ENCODE measurements at regions not wholly inside any gene's neighbourhood (a gene's known extent, or its start where the extent isn't known, plus 50 kb on each side); places are given as distances from the start of the nearest gene placed in this dataset.

DNA sequence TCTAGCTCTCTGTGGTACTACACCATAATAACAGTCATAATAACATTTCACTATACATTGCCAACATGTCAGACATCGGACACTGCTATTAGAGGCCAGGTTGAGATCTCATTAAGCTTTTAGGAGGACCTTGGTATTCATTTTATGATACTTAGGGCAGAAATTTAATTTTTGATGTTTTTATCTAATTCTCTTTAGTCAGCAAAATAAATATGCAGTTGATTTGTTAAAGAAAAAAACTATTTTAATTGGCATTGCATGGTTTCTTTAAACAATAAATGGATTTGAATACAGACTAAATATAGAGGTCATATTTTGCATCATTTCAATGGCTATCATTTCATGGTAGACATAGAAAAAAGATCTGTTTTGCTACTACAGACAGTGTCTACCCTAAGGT lies 308.7 kb downstream of the PRDM5 start:
- dilution Hi-C loops (cut with HindIII; ENCODE audit: low sequenced_read_pairs, unreplicated experiment) (no loop called here), in situ Hi-C loops (cut with MboI; ENCODE audit: low sequenced_read_pairs) (no loop called here), intact Hi-C loops (cut with micrococcal nuclease) (no loop called here)
- Histone ChIP-seq H3K27me3 (ENCODE audit: control insufficient read depth, insufficient read depth, low read length) (no peaks in the 10 kb centered on the region), H2BK5ac (ENCODE audit: low read depth, low read length, poor library complexity, severe bottlenecking) (no peak overlapping the region), H3K27ac (ENCODE audit: insufficient read depth, low read length) (no peak overlapping the region), H3K14ac (replicated peaks; ENCODE audit: low read depth, low read length) (no peak overlapping the region), H3K4ac (ENCODE audit: low read depth, low read length) (no peak overlapping the region), H3K18ac (ENCODE audit: low read depth, low read length) (no peak overlapping the region), H3K9me1 (ENCODE audit: insufficient read depth, low read length) (no peaks in the 10 kb centered on the region), H4K20me1 (ENCODE audit: insufficient read depth, low read length) (no peaks in the 10 kb centered on the region), H2AK9ac (replicated peaks; ENCODE audit: low read depth, low read length, poor library complexity) (no peak overlapping the region), H3K4me2 (ENCODE audit: low read depth, low read length) (no peak overlapping the region), H3K36me3 (ENCODE audit: control insufficient read depth, insufficient read depth, low read length) (no peaks in the 10 kb centered on the region), H3K9me3 (ENCODE audit: control insufficient read depth, insufficient read depth, low read length) (no peaks in the 10 kb centered on the region), H2BK20ac (ENCODE audit: low read depth, low read length) (no peak overlapping the region), H3K56ac (ENCODE audit: extremely low read depth, insufficient read depth, low read length) (no peak overlapping the region), H4K91ac (ENCODE audit: insufficient read depth, low read depth, low read length) (no peak overlapping the region), H2BK15ac (ENCODE audit: low read depth, low read length) (no peak overlapping the region), H3K79me1 (ENCODE audit: low read depth in 1 of 2, low read length in 2 of 2) (no peaks in the 10 kb centered on the region), H3K9ac (ENCODE audit: low read depth, low read length) (no peak overlapping the region), H2BK120ac (ENCODE audit: low read depth, low read length) (no peak overlapping the region), H3K4me1 (ENCODE audit: control insufficient read depth, insufficient read depth, low read length) (no peaks in the 10 kb centered on the region), H3K23ac (ENCODE audit: low read depth, low read length) (no peak overlapping the region), H4K5ac (ENCODE audit: low read depth, low read length) (no peak overlapping the region), H2AFZ (replicated peaks; ENCODE audit: low read length, poor library complexity) (no peak overlapping the region), H2AK5ac (ENCODE audit: low read depth, low read length) (no peak overlapping the region), H3K4me3 (ENCODE audit: insufficient read depth, low read depth, low read length) (no peak overlapping the region), H4K8ac (ENCODE audit: low read depth in 2 of 2, low read length in 2 of 2) (no peak overlapping the region)
- no peak for ATAC-seq (ENCODE audit: low read depth)
- ChIA-PET CTCF (no interaction called here), POLR2A (ENCODE audit: unreplicated experiment) (no interaction called here)
- no TSS peak for BruUV-seq (replicated peaks)
- DNase-seq, result no peak
- TF ChIP-seq CHD1 (IDR thresholded peaks at IDR 0.05; ENCODE audit: low read depth, low read length) (no peak), MAFK (IDR thresholded peaks at IDR 0.05; ENCODE audit: low read depth, low read length) (peak; percentile 75), POLR2A (IDR thresholded peaks at IDR 0.05; ENCODE audit: low read depth, low read length) (no peak), MXI1 (IDR thresholded peaks at IDR 0.05; ENCODE audit: borderline replicate concordance, low read depth, low read length) (no peak), BHLHE40 (IDR thresholded peaks at IDR 0.05; ENCODE audit: low read depth, low read length) (no peak), CEBPB (IDR thresholded peaks at IDR 0.05; ENCODE audit: low read depth, low read length) (no peak)
- TF ChIP-seq, protein P1, sequence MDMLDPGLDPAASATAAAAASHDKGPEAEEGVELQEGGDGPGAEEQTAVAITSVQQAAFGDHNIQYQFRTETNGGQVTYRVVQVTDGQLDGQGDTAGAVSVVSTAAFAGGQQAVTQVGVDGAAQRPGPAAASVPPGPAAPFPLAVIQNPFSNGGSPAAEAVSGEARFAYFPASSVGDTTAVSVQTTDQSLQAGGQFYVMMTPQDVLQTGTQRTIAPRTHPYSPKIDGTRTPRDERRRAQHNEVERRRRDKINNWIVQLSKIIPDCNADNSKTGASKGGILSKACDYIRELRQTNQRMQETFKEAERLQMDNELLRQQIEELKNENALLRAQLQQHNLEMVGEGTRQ (IDR thresholded peaks at IDR 0.05; ENCODE audit: low read depth, low read length), result no peak
- WGBS, 2 experiments (ENCODE audit: extremely low coverage in 2 of 2, insufficient read length in 1 of 2), result no CpG with 5 or more reads among the region's 1 CpG

All from IMR-90 (cell line).